ENCODE measurements at regions not wholly inside any gene's neighbourhood (a gene's known extent, or its start where the extent isn't known, plus 50 kb on each side); places are given as distances from the start of the nearest gene placed in this dataset.

- Histone ChIP-seq H3K4me3 (ENCODE audit: low read depth, low read length, poor library complexity, severe bottlenecking) (no peak overlapping the region), H3K4me2 (ENCODE audit: low read length) (no peak overlapping the region), H4K20me1 (ENCODE audit: insufficient read depth, low read length) (no peaks in the 10 kb centered on the region), H3K9me2 (ENCODE audit: low read depth, low read length) (no peaks in the 10 kb centered on the region; the same call in 1 of the 2 replicates), H3K9me3 (ENCODE audit: low read length) (no peaks in the 10 kb centered on the region), H3F3A (ENCODE audit: insufficient read depth, low read length) (no peaks in the 10 kb centered on the region), H3K27me3 (ENCODE audit: insufficient read depth, low read length) (no peaks in the 10 kb centered on the region), H3K9ac (ENCODE audit: low read length) (no peak overlapping the region), H3K79me2 (ENCODE audit: insufficient read depth, low read length) (no peaks in the 10 kb centered on the region), H3K4me1 (ENCODE audit: insufficient read depth, low read length, severe bottlenecking) (no peaks in the 10 kb centered on the region), H3K36me3 (ENCODE audit: insufficient read depth, low read length) (no peaks in the 10 kb centered on the region), H3K27ac (ENCODE audit: low read depth, low read length, poor library complexity, severe bottlenecking) (no peak overlapping the region), H2AFZ (ENCODE audit: low read length) (no peak overlapping the region)
- TF ChIP-seq, protein P1, sequence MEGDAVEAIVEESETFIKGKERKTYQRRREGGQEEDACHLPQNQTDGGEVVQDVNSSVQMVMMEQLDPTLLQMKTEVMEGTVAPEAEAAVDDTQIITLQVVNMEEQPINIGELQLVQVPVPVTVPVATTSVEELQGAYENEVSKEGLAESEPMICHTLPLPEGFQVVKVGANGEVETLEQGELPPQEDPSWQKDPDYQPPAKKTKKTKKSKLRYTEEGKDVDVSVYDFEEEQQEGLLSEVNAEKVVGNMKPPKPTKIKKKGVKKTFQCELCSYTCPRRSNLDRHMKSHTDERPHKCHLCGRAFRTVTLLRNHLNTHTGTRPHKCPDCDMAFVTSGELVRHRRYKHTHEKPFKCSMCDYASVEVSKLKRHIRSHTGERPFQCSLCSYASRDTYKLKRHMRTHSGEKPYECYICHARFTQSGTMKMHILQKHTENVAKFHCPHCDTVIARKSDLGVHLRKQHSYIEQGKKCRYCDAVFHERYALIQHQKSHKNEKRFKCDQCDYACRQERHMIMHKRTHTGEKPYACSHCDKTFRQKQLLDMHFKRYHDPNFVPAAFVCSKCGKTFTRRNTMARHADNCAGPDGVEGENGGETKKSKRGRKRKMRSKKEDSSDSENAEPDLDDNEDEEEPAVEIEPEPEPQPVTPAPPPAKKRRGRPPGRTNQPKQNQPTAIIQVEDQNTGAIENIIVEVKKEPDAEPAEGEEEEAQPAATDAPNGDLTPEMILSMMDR (IDR thresholded peaks at IDR 0.05; ENCODE audit: low read length) = no peak
- no peak for TF ChIP-seq EZH2 (IDR thresholded peaks at IDR 0.05; ENCODE audit: borderline replicate concordance, low read length)
These were observed 179.7 kb downstream of the HGF start for GRCh38 chr7:81590131-81590530.

DNA sequence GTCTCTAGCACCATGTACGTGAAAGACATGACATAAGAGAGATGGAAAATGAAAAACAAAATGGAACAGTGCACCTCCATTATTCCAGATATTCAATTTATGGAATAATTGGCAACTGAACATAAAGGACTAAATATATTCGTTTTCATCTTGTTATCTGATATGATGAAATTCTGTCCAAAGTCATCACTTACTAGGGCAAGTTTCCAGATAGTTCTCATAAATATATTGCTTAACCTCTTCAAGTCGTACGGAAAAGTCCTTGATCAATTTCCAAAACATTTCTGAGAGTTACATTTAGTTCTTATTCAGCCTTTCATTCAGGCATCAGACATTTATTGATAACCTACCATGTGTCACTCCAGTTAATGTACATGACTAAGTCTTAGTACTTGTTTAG lies 185.2 kb downstream of the HGF start:
- TF ChIP-seq, protein P1 (IDR thresholded peaks at IDR 0.05; ENCODE audit: low read length) = no peak
- no peak for TF ChIP-seq EZH2 (IDR thresholded peaks at IDR 0.05; ENCODE audit: borderline replicate concordance, low read length)
- H3K9ac ChIP-seq (ENCODE audit: low read length) = no peak overlapping the region
- H3K9me2 ChIP-seq (ENCODE audit: low read depth, low read length) = no peaks in the 10 kb centered on the region
- H3F3A ChIP-seq (ENCODE audit: insufficient read depth, low read length) = no peaks in the 10 kb centered on the region
- no peaks in the 10 kb centered on the region for H4K20me1 ChIP-seq (ENCODE audit: insufficient read depth, low read length)
- no peak overlapping the region for H3K27ac ChIP-seq (ENCODE audit: low read depth, low read length, poor library complexity, severe bottlenecking)
- no peaks in the 10 kb centered on the region for H3K36me3 ChIP-seq (ENCODE audit: insufficient read depth, low read length)
- H3K4me3 ChIP-seq (ENCODE audit: low read depth, low read length, poor library complexity, severe bottlenecking) = no peak overlapping the region
- no peaks in the 10 kb centered on the region for H3K4me1 ChIP-seq (ENCODE audit: insufficient read depth, low read length, severe bottlenecking)
- H3K9me3 ChIP-seq (ENCODE audit: low read length) = no peaks in the 10 kb centered on the region
- H3K79me2 ChIP-seq (ENCODE audit: insufficient read depth, low read length) = no peaks in the 10 kb centered on the region
- no peak overlapping the region for H3K4me2 ChIP-seq (ENCODE audit: low read length)
- no peak overlapping the region for H2AFZ ChIP-seq (ENCODE audit: low read length)
- no peaks in the 10 kb centered on the region for H3K27me3 ChIP-seq (ENCODE audit: insufficient read depth, low read length)

- Histone ChIP-seq H3K79me2 (ENCODE audit: insufficient read depth, low read length) (no peaks in the 10 kb centered on the region), H3K4me1 (ENCODE audit: insufficient read depth, low read length, severe bottlenecking) (no peaks in the 10 kb centered on the region), H2AFZ (ENCODE audit: low read length) (no peak overlapping the region), H3K4me2 (ENCODE audit: low read length) (no peak overlapping the region), H3K9ac (ENCODE audit: low read length) (no peak overlapping the region), H3K4me3 (ENCODE audit: low read depth, low read length, poor library complexity, severe bottlenecking) (no peak overlapping the region), H3F3A (ENCODE audit: insufficient read depth, low read length) (no peaks in the 10 kb centered on the region), H3K27me3 (ENCODE audit: insufficient read depth, low read length) (no peaks in the 10 kb centered on the region), H3K27ac (ENCODE audit: low read depth, low read length, poor library complexity, severe bottlenecking) (no peak overlapping the region), H4K20me1 (ENCODE audit: insufficient read depth, low read length) (no peaks in the 10 kb centered on the region), H3K9me2 (ENCODE audit: low read depth, low read length) (no peaks in the 10 kb centered on the region), H3K36me3 (ENCODE audit: insufficient read depth, low read length) (no peaks in the 10 kb centered on the region), H3K9me3 (ENCODE audit: low read length) (no peaks in the 10 kb centered on the region)
- TF ChIP-seq EZH2 (IDR thresholded peaks at IDR 0.05; ENCODE audit: borderline replicate concordance, low read length) = no peak
These were observed 185.8 kb downstream of the HGF start for GRCh38 chr7:81583882-81584533.

- Histone ChIP-seq H3K4me2 (ENCODE audit: low read length) (no peak overlapping the region), H3K27ac (ENCODE audit: low read depth, low read length, poor library complexity, severe bottlenecking) (no peak overlapping the region), H3K79me2 (ENCODE audit: insufficient read depth, low read length) (no peaks in the 10 kb centered on the region), H3K36me3 (ENCODE audit: insufficient read depth, low read length) (no peaks in the 10 kb centered on the region), H3K9me3 (ENCODE audit: low read length) (no peaks in the 10 kb centered on the region), H4K20me1 (ENCODE audit: insufficient read depth, low read length) (no peaks in the 10 kb centered on the region), H3F3A (ENCODE audit: insufficient read depth, low read length) (no peaks in the 10 kb centered on the region), H3K9ac (ENCODE audit: low read length) (no peak overlapping the region), H3K9me2 (ENCODE audit: low read depth, low read length) (no peaks in the 10 kb centered on the region), H3K4me1 (ENCODE audit: insufficient read depth, low read length, severe bottlenecking) (no peaks in the 10 kb centered on the region), H3K27me3 (ENCODE audit: insufficient read depth, low read length) (no peaks in the 10 kb centered on the region), H3K4me3 (ENCODE audit: low read depth, low read length, poor library complexity, severe bottlenecking) (no peak overlapping the region), H2AFZ (ENCODE audit: low read length) (no peak overlapping the region)
- no peak for TF ChIP-seq EZH2 (IDR thresholded peaks at IDR 0.05; ENCODE audit: borderline replicate concordance, low read length)
- TF ChIP-seq, protein P1 (IDR thresholded peaks at IDR 0.05; ENCODE audit: low read length) = no peak
These were observed 186.8 kb downstream of the HGF start for GRCh38 chr7:81583090-81583489.

All from OCI-LY1 (cell line).